HT-29 (cell line): ENCODE measurements at regions not wholly inside any gene's neighbourhood (a gene's known extent, or its start where the extent isn't known, plus 50 kb on each side); places are given as distances from the start of the nearest gene placed in this dataset.

Source experiments
- DNase-seq: peaks from one replicate; pipeline ENCODE4 v3.0.0-alpha.2; 2015; ENCODE audit warnings: low spot score

DNA sequence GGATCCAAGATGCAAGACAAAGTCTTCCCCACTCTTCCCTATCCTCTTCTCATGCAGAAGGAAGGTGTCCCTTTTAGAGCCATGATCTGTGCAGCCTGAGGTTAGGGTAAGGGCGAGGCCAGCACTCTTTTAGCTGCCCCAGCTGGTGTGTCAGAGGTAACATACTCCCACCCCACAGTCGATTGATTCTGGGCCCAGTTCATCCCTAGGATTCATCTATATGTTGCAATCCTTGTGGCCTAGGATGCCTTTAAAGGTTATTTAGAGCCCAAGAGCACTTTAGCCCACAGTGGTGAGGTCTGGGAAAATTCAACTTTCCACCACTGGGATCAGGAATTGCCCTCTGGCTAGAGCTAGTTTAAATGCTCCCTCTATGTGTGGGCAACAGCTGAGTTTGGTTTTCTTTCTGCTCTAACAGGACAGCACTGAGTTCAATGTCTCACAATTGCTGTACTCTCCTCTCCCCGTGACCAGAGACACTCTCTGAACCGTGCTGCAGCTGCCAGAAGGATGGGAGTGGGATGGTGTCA is 201.3 kb upstream of the SERP2 start:
- DNase-seq = no peak

- no peak for DNase-seq
Observed at GRCh38 chr13:44174769-44175425, 198.7 kb upstream of the SERP2 start.

DNA sequence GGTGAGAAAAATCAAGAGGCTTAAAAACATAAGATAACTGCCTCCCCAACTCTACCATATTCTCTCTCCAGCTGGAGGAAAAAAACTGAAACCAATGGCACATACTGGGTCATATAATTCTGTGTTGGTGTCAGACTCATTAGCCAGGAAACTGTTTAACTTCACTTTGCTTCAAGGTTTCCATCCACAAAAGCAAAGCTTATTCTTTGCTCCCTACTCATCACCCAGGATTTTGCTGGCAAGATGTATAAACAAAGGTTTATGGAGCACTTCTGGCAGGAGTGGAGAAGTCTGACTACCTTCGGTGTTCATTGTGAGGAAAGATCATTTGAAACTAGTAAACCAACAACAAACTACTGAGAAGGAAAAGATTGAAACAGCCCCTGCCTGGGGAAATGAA is 197.5 kb upstream of the SERP2 start:
- DNase-seq = no peak

DNA sequence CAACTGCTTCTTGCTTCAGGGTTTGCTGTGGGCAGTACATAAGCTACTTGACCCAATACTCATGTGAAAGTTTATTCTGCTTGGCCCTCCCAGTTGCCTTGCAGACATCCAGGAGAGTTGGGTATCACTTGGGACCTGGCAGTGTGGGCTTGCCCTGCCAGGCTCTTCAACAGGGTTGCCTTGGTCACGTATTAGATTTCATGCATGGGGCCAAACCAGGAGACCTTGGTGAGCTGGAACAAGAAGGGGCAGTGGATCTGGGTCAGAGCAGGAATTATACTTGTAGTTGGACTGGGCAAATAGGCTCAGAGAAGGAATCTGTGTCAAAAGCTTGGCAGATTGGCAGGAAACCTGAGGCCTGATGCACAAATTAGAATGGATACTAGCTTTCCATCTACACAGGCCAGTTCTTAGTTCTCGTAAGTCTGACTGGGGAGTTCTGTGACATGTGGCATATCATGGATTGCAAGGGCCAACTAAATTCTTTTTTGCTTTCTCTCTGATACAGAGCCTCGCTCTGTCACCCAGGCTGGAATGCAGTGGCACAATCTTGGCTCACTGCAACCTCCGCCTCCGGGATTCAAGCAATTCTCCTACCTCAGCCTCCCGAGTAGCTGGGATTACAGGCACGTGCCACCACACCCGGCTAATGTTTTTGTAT is 192.6 kb upstream of the SERP2 start:
- DNase-seq = no peak

DNA sequence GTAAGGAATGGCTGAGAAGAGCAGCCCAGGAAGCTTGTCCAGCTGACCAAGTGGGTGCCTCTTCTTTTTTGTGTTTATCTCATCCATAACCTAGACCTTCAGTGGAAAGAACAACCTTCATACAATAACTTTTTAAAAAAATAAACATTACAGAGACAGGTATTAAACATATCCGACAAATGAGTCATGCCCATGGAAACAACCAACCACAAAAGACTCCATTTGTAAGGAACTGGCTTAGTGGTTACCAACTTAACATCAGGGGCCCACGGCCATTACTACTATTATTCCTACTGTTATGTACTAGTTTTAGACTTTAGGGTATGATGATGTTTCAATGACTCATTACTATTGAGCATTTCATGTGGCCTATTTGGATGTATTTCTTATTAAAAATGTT is 191.7 kb upstream of the SERP2 start:
- no peak for DNase-seq

GRCh38 chr13:44184740-44185139 is 188.9 kb upstream of the SERP2 start:
- no peak for DNase-seq

- no peak for DNase-seq
Observed at GRCh38 chr13:44188257-44188656, 185.4 kb upstream of the SERP2 start.

- DNase-seq = no peak
Observed at GRCh38 chr13:44189085-44189484, 184.5 kb upstream of the SERP2 start.

DNA sequence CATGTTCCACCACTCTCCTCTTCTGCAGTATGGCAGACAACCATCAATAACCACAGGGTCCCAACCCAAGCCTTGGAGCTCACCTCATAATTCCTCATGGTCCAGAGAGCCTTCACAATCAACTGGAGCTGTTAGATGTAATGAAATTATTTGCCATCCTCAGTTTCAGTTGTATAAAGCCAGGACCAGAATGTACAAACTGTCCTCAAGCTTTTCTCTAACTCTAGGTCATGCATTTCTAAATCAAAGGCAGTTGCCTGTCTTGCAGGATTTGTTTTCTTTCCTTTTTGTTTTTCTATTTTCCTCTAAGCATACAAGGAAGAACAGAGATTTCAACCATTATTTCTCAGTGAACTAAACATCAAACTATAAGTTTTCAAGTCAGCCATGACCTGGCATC is 182.5 kb upstream of the SERP2 start:
- DNase-seq = no peak

GRCh38 chr13:44191504-44192171 is 182.0 kb upstream of the SERP2 start:
- peak; percentile 66 for DNase-seq

DNA sequence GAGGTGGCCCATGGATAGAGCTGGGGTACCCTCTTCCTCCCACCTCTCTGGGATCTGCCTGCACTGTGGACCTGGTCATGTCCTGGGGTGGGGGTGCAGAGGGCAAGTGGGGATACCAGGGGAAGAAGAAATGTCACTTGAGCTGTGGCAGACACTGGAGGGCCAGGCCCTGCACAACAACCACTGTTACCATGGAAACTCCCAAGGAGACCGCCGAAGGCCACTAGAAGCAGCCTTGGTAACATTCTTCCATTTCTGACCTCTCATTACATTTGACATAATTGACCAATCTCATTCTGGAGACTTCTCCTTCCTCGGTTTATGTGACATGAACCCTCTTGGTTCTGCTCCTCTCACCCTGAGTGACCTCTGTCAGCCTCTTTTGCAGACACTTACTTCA is 179.9 kb upstream of the SERP2 start:
- DNase-seq = no peak

- DNase-seq = no peak
Observed at GRCh38 chr13:44195245-44195644, 178.4 kb upstream of the SERP2 start.

- no peak for DNase-seq
Observed at GRCh38 chr13:44196196-44196751, 177.3 kb upstream of the SERP2 start.

GRCh38 chr13:44197791-44198770 is 175.5 kb upstream of the SERP2 start:
- peak; percentile 80 for DNase-seq

DNA sequence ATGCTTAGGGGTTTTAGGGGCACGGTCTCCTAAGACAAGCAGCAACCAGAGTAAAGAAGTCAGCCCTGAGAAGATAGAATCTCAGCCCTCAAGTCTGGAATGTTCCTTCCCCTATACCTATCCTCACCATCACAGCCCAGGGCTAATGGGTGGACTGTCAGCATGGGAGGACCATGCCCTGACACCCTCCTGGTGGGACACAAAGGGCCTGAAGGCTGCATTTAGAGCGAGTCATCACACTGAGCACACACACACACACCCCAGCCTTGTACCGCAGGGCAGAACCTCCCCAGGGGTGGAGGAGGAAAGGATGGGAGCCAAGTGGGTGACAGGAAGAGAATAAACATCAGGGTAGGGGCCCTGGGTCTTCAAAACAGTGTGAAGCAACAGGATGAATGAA is 174.8 kb upstream of the SERP2 start:
- peak; percentile 53 for DNase-seq

- DNase-seq = peak; percentile 47
Observed at GRCh38 chr13:44199627-44200207, 173.9 kb upstream of the SERP2 start.

- no peak for DNase-seq
Observed at GRCh38 chr13:44206434-44206833, 167.2 kb upstream of the SERP2 start.

DNA sequence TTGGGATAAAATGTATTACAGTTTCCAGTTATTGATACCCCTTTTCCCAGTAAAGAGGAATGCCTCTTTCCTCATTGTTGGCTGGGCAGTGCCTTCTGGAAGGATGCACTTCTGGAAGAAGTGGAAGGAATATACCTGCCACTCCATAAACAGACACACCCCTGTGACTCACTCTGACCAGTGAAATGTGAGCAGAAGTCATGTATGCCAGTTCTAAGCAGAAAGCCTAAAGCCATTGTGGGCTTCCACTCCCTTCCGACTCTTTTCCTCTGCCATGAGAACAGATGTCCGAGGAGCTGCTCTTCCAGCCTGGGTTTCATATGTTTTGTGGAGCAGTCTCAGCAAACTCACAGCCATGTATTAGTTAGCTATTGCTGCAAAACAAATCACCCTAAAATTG is 166.1 kb upstream of the SERP2 start:
- DNase-seq = no peak

DNA sequence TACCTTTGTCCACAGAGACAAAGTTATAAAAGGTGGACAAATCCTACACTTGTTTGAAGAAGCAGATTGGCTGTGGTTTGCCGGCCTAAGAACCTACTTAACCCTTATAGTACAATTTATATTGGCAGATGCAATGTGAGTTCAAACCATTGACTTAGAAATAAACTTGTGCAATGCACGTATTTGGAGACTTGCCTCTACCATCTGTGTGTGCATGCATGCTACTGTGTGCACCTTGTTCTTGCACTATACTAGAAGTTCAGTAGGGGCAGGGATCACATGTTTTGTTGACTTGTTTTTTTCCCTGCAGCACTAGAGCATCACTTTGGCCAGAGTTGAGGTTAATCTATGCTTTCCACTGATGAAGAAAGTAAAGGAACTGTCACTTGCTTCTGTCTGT is 163.1 kb upstream of the SERP2 start:
- no peak for DNase-seq

DNA sequence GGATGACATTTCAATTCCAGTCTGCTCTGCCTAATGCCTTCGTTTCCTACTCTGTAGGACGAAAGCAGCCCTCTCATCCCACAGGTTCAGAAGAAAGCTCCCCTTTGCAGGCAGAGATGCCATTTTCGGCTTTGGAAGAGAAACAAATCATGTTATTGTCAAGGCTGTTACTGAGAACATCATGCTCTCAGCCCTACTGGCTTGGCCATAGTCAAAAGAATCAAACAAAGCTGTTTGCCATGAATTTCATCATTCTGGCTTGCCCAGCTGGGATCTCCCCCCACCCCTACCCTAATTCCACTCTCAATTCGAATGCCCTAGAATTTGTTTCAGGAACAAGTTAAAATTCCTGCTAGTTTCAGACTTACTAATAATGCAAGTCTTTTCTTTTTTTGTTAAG is 162.3 kb upstream of the SERP2 start:
- DNase-seq = no peak
